NCI-H748 treated with DMSO at 0.1 percent for 48 hours (cell line): ENCODE measurements at regions not wholly inside any gene's neighbourhood (a gene's known extent, or its start where the extent isn't known, plus 50 kb on each side); places are given as distances from the start of the nearest gene placed in this dataset.
A peak's percentile ranks its signal among the peaks of the same experiment; 100 is the strongest.
"Not testable (repeated sequence)": the region's sequence is repeated elsewhere in the genome, so short reads cannot be mapped to it uniquely, and the experiment has no call there.

Experiments
- DNase-seq: peaks from one replicate; lab custom pipeline; 2025; lab: John Stamatoyannopoulos, UW

GRCh38 chr3:104266219-104266618, 1100.5 kb upstream of the ALCAM start:
- not testable (repeated sequence) for DNase-seq

DNA sequence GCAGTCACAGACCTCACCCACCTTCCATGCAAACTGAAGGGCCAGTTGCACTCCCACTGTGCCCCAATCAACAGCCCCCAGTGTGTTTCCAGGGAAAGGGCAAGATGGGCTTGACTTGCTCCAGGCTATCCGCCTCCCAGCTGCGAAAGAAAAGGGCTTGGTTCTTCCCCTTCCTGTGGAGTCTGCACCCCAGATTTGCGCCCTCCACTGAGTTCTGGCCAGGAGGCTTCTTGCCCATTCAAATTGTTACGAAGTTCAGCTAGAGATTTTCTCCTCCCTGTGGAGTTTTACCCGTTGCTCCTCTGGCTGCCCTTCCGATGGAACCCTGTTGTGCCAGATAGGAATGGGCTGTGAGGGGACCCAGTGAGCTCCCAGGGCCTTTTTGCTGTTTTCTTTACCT, 1096.9 kb upstream of the ALCAM start:
- DNase-seq = no peak

- peak; percentile 52 for DNase-seq
Observed at GRCh38 chr3:104273046-104273649, 1093.6 kb upstream of the ALCAM start.

DNA sequence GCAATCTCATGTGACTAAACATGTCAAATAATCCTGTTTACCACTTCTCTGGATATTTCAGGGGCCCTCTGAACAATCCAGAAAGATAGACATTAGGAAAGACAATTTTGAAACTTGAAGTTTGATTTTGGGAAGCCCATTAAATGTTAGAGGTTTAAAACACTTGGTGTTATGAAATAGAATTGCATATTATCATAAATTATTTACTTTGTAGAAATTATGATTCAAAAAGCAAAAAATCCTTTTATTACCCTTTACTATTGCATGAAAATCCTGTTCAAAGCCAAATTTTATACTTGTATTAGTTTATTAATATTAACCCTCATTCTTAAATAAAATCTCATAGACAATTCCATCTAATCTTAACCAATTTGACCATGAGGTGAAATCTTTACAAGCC, 1091.5 kb upstream of the ALCAM start:
- no peak for DNase-seq

- DNase-seq = no peak
Observed at GRCh38 chr3:104279617-104280016, 1087.1 kb upstream of the ALCAM start.

DNA sequence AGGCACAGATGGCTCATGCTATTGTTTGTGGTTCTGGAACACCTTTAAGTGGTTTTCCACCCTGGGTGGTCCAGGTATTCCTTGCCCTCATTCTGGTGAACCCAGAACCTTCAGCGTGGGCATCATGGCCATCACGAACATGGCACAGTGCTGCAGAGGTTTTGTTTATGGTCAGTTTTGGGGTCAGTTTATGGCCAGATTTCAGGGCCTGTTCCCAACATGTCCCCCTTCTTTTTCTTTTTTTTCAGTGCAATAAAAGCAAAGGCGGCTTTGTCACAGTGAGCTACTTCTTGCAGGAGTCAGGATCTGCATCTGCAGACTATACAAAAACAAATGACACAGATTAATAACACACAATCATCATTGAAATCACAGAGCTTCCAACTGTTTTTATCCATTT, 1085.0 kb upstream of the ALCAM start:
- DNase-seq = no peak

DNA sequence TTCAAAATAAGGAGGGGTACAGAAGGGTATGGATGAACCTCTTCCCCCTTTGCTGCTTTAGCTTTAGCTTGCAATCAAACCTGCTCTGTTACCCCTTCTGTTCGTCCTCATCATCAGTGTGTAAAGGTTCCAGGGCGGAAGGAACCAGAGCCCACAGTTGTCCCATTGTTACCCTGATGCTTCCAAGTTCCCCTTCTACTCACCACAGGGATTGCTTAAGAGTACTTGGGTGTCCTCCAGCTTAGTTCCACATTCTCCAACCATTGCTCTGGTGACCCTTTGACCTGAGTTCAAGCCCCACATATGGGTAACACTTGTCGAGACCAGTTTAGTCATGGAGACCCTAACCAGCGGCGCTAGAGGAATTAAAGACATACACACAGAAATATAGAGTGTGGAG, 1080.1 kb upstream of the ALCAM start:
- DNase-seq = no peak

GRCh38 chr3:104291437-104291851, 1075.3 kb upstream of the ALCAM start:
- no peak for DNase-seq

- DNase-seq = no peak
Observed at GRCh38 chr3:104291878-104292277, 1074.8 kb upstream of the ALCAM start.

- no peak for DNase-seq
Observed at GRCh38 chr3:104297617-104298016, 1069.1 kb upstream of the ALCAM start.

DNA sequence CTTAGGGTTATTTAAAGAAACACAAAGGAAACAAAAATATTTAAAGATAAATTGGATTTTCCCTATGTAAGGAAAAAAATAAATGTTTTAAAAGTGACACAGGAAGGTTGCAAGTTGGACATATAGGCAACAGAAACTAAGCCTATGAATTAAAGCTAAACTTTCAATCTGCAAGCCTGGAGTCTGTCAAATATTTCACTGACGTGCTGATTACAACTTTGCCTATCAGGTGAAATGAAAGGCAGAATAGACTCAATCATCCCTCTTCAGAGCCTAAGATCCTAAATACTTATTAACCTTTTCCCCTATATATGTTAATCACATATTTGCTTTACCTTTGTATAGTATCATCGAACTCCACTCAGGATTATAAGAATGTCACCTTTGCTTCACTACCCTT, 1068.0 kb upstream of the ALCAM start:
- DNase-seq = no peak

DNA sequence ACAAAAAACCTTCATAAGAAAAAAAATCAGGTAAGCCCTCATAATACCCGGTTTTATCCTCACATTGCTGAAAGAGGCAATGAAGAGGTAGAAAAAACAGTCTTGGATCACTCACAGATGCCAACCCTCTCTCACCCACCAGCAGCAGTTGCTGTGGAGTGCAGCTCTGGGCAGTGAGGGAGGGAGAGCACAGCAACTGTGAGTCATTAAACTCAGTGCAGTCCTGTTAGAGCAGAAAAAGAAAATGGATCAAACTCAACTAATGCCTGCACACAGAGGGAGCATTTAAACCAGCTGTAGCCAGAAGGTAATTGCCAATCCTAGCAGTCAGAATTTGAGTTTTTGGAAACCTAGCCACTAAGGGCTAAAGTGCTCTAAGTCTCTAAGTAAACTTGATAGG, 1050.6 kb upstream of the ALCAM start:
- DNase-seq = no peak

DNA sequence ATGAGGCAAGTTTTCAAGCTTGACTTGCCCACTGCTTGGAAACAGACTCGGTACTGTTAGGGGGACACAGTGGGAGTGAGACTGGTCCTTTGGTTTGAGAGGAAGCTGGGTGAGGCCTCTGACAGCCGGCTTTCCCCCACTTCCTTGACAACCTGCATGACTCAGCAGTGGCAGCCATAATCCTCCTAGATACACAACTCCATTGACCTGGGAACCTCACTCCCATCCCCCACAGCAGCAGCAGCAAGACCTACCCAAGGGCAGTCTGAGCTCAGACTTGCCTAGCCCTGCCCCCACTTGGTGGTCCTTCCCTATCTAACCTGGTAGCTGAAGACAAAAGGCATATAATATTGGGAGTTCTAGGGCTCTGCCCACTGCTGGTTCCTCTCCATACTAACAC, 1043.5 kb upstream of the ALCAM start:
- no peak for DNase-seq

DNA sequence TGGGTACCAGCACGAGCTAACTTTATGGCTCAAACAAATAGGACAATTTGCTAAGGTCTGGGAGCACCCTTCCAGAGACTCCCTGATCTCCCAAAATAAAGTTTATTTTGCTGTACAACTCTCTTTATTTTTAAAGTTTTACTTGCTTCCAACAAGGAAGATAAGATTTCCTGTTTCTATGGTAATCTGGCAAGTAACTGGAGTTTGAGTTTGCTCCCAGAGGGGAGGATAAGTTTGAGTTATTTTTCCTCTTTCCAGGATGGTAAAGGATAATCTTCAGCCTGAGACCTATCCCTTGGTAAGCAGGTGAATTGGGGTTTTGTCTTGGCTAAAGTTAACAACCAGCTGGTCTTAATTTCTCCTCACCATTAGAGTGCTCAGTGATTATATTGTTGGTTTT, 1019.4 kb upstream of the ALCAM start:
- no peak for DNase-seq

DNA sequence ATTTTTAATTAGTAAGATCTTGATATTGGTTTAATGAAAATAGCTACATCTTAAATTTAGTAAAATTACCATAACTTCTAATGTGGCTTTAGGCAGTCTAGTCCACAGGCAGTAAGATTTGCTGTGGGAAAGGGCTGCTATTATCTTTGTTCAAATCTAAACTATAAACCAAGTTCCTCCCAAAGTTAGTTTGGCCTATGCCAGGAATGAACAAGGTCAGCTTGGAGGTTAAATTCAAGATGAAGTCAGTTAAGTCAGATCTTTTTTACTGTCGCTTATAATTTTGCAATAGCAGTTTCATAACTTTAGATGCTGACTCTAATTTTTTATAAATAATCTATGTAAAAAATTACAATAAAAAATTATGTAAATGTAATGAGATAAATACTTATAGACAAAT, 1016.9 kb upstream of the ALCAM start:
- no peak for DNase-seq

- DNase-seq = no peak
Observed at GRCh38 chr3:104353951-104354350, 1012.8 kb upstream of the ALCAM start.

DNA sequence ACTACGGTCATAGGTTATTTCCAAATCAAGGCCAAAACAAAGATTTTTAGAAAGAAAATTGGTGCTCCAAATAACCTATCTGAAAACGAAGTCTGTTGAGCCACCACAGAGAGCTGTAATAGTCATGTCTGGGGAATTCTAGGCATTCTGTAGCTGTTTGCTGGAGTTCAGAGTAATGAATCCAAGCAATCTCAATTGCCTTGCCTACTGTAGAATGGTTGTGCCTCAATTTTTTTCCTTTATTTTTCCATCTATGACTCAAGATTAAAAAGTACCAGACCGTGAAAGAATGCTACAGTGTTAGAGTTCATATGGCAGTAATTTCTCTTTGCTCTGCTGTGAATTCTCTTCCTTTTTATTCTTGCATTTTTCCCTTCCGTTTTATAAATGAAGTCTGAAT, 1007.2 kb upstream of the ALCAM start:
- no peak for DNase-seq

DNA sequence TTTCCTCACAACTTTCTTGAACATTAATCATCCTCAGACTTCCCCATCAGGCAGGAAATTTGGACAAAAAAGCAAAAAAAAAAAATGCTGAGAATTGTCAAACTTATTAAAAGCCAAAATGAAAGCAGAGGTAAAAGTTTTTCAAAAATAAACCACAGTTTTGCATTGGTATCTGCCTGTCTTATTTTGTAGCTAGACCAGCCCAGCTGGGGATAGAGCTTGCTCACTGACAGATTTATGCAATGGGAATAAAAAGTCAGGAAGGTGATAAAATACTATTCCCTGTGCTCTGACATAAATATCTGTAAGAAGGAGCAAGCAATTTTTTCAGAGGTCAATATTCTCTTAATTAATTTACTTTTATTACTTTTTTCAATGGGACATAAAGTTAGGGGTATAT, 1006.7 kb upstream of the ALCAM start:
- no peak for DNase-seq

- DNase-seq = not testable (repeated sequence)
Observed at GRCh38 chr3:104361748-104362147, 1005.0 kb upstream of the ALCAM start.

GRCh38 chr3:104362319-104362718, 1004.4 kb upstream of the ALCAM start:
- DNase-seq = no peak

DNA sequence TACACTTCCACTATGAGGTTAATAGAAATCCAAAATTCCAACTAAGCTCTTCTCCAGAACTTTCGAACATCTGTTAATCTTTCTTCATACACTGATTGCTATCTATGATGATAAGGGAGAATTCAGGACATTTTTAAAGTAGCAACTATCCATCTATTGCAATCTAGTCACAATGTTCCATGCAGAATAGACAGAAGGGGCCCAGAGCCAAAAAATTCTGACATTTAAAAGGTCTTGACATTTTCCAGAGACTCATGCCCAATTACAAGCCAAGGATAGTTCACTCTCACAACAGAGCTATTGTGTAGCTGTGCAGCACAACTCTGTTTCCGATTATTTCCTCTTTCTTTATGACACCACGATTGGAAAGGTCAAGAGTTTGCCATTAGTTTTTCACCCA, 999.7 kb upstream of the ALCAM start:
- DNase-seq = no peak

- no peak for DNase-seq
Observed at GRCh38 chr3:104368760-104369159, 997.9 kb upstream of the ALCAM start.

DNA sequence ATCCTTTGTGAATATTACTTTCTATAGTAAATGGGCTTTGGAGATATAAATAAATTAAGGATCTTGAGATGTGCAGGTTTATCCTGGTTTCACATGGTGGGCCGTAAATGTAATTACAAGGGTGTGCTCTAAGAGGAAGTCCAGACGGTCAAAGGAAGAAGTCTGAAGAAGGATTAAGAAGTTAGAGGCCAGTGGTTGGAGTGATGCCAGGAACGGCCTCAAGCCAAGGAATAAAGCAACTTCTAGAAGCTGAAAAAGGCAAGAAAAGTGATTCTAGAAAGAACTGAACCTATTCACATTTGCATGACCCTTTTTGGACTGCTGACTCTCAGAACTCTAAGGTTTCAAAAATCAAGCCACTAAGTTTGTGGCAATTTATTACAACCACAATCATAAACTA, 981.3 kb upstream of the ALCAM start:
- DNase-seq = no peak

GRCh38 chr3:104388619-104389018, 978.1 kb upstream of the ALCAM start:
- DNase-seq = peak; percentile 76

- DNase-seq = no peak
Observed at GRCh38 chr3:104392327-104392726, 974.4 kb upstream of the ALCAM start.
